ENCODE measurements at regions not wholly inside any gene's neighbourhood (a gene's known extent, or its start where the extent isn't known, plus 50 kb on each side); places are given as distances from the start of the nearest gene placed in this dataset.

DNA sequence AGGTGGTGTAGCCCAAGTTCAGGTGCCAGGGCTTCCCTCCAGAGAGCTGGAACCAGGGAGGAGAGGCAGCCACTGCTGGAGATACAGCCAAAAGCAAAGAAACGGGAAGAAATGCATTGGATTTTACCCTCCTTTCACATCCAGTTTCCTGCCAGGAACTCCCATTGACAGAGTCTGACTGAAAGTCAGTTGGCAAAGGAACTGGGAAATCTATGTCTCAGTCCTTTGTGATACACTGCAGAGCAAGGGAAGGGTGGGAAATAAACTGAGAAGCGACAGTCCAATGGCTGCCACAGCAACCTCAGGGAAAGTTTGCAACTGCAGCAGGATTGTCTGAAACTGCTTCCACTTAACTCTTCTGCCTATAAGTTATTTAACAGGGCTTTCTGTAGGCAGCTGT, 142.6 kb downstream of the SATB1 start:
- TF ChIP-seq CTCF (conservative IDR thresholded peaks at IDR 0.05), result no peak
- Mint-ChIP-seq H3K4me3 (no peak overlapping the region), H3K27me3 (ENCODE audit: low read depth) (no peaks in the 10 kb centered on the region), H3K4me1 (no peaks in the 10 kb centered on the region), H3K36me3 (ENCODE audit: low read depth) (peaks cover 6% of the 10 kb centered on the region), H3K27ac (ENCODE audit: unreplicated experiment) (no peak overlapping the region), H3K9me3 (peaks cover 6% of the 10 kb centered on the region)
- DNase-seq (ENCODE audit: low read depth, low spot score), result no peak

DNA sequence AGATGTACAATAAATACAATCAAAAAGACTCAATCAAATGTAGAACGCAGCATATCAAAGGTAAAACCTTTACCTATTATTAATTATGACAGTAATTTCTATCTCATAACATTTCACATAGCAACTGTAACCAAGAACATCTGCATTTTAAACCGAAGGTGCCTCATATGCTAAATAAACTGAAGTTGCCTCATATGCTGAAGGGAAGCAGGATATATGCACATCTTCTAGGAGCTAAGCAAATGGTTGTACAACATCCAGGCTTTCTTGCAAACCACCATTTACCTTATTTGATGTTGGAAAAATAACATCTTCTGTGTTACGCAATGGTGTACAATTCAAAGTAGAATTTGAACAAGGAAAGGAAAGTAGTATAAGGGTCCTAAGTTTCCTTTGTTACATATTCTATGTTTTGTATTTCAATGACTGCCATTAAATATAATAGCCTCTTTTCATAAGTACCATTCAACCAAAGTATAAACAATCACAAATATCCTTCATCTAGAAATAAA, 145.9 kb downstream of the SATB1 start:
- no peak overlapping the region for H3K27ac Mint-ChIP-seq (ENCODE audit: unreplicated experiment)
- no peaks in the 10 kb centered on the region for H3K4me1 Mint-ChIP-seq
- peaks cover 6% of the 10 kb centered on the region for H3K36me3 Mint-ChIP-seq (ENCODE audit: low read depth)
- H3K4me3 Mint-ChIP-seq, result no peak overlapping the region
- peaks cover 6% of the 10 kb centered on the region for H3K9me3 Mint-ChIP-seq
- no peaks in the 10 kb centered on the region for H3K27me3 Mint-ChIP-seq (ENCODE audit: low read depth)
- TF ChIP-seq CTCF (conservative IDR thresholded peaks at IDR 0.05), result no peak
- DNase-seq (ENCODE audit: low read depth, low spot score), result no peak

GRCh38 chr3:18264853-18265252, 160.3 kb downstream of the SATB1 start:
- Mint-ChIP-seq H3K4me1 (peaks cover 6% of the 10 kb centered on the region), H3K27me3 (ENCODE audit: low read depth) (no peaks in the 10 kb centered on the region), H3K9me3 (peaks cover 2% of the 10 kb centered on the region), H3K36me3 (ENCODE audit: low read depth) (peaks cover 3% of the 10 kb centered on the region), H3K4me3 (no peak overlapping the region), H3K27ac (ENCODE audit: unreplicated experiment) (no peak overlapping the region)
- TF ChIP-seq CTCF (conservative IDR thresholded peaks at IDR 0.05), result no peak
- DNase-seq (ENCODE audit: low read depth, low spot score), result no peak

DNA sequence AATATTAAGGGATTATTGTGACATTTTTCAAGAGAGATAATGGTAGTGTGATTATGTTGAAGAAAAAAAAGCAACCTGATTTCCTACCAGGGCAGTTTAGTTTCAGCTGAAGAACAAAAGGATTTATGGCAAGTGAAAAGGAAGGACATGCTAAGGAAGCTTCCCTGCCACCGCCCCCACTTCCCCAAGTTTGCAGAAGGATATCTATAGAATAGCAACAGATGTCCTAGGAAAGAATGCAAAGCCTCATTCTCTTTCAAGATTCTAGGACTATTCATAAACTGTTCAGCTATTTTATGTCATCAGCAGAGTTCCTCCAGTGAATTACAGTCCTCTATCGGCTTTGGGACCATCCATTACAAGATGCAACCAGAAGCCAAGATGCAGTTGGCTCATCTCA, 160.8 kb downstream of the SATB1 start:
- Mint-ChIP-seq H3K4me1 (peaks cover 6% of the 10 kb centered on the region), H3K27ac (ENCODE audit: unreplicated experiment) (no peak overlapping the region), H3K27me3 (ENCODE audit: low read depth) (no peaks in the 10 kb centered on the region), H3K9me3 (peaks cover 3% of the 10 kb centered on the region), H3K4me3 (no peak overlapping the region), H3K36me3 (ENCODE audit: low read depth) (peaks cover 3% of the 10 kb centered on the region)
- TF ChIP-seq CTCF (conservative IDR thresholded peaks at IDR 0.05), result no peak
- DNase-seq (ENCODE audit: low read depth, low spot score), result no peak

- H3K9me3 Mint-ChIP-seq, result peaks cover 6% of the 10 kb centered on the region
- H3K27me3 Mint-ChIP-seq (ENCODE audit: low read depth), result no peaks in the 10 kb centered on the region
- no peak for DNase-seq (ENCODE audit: low read depth, low spot score)
- TF ChIP-seq CTCF (conservative IDR thresholded peaks at IDR 0.05), result no peak
- H3K27ac Mint-ChIP-seq (ENCODE audit: unreplicated experiment), result no peak overlapping the region
- no peaks in the 10 kb centered on the region for H3K4me1 Mint-ChIP-seq
- H3K4me3 Mint-ChIP-seq, result no peak overlapping the region
- peaks cover 3% of the 10 kb centered on the region for H3K36me3 Mint-ChIP-seq (ENCODE audit: low read depth)
Observed at GRCh38 chr3:18258492-18258891, 166.6 kb downstream of the SATB1 start.

DNA sequence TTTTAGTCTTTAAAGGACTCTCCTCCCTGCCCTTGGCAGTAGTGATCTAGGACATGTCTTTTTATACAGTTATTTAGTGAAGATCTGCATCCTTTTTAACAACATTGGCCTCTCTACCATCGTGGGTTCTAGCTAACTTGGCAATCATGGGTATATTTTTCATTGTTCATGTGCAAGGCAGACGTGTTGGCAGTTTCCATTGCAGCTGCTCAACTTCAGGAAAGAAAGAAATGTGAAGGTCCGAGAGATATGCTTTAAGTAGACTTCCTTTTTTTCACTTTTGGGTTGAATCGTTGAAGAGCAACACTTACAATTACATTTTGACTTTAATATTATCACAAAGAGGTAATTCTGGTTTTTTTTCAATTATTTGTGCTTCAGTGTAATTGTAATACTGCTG, 172.6 kb downstream of the SATB1 start:
- Mint-ChIP-seq H3K9me3 (no peaks in the 10 kb centered on the region), H3K36me3 (ENCODE audit: low read depth) (peaks cover 2% of the 10 kb centered on the region), H3K27me3 (ENCODE audit: low read depth) (no peaks in the 10 kb centered on the region), H3K4me1 (peaks cover 15% of the 10 kb centered on the region), H3K4me3 (no peak overlapping the region), H3K27ac (ENCODE audit: unreplicated experiment) (no peak overlapping the region)
- no peak for DNase-seq (ENCODE audit: low read depth, low spot score)
- TF ChIP-seq CTCF (conservative IDR thresholded peaks at IDR 0.05), result no peak
